GM18858 (cell line): ENCODE measurements at regions not wholly inside any gene's neighbourhood (a gene's known extent, or its start where the extent isn't known, plus 50 kb on each side); places are given as distances from the start of the nearest gene placed in this dataset.

ENCODE experiments used
- ATAC-seq: cut with Tn5 transposase; IDR thresholded peaks from one replicate; pipeline ENCODE4 v1.9.1; 2021; ENCODE audit not compliant: unreplicated experiment

DNA sequence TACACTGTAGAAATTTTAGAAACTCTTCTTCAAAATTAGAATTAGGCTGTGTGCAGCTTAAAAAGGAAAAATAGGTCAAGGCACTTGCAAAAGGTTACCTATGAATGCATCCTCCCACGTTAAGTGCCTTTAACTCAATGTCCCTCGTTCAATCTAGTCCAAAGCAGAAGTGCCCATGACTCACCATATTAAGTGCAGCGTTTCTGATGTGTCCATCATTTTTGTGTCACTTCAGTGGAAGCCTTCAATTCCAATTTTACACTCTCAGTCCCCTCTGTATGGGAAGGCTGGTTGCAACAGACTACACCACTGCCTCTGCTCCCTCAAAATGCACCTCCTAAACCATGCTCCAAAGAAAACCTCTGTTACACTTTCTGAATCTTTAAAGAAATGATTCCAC lies 53.4 kb downstream of the FOXB1 start:
- ATAC-seq = no peak

DNA sequence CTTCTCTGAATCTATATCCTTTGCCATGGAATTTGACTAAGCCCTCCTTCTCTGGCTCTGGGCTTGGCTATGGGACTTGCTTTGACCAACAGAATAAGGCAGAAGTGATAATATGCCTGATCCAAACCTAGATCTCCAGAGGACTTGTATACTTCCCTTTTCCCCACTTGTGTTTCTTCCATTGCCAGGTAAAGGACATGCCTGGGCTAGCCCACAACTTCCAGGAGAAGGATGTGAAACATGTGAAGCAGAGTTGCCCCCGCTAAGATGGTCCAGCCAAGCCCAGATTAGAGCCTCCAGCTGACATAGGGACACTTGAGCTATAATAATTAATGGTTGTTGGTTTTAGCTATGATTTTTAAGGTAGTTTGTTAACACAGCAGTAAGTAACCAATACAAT lies 55.1 kb downstream of the FOXB1 start:
- ATAC-seq = no peak

DNA sequence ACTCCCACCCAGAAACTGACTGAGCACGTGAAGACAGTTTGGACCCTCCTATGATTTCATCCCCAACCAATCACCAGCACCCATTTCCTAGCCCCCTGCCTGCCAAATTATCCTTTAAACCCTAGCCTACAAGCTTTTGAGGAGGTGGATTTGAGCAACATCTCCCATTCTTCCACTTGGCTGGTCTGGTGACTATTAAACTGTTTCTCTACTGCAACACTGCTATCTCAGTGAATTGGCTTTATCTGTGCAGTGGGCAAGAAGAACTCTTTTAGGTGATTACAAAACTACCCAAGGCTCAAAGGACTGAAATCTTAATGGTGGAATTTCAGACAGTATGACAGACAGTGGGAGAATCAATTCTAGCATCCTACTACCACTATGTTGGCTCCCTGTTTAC lies 57.6 kb downstream of the FOXB1 start:
- ATAC-seq = no peak

GRCh38 chr15:60062826-60063225 lies 58.7 kb downstream of the FOXB1 start:
- no peak for ATAC-seq

DNA sequence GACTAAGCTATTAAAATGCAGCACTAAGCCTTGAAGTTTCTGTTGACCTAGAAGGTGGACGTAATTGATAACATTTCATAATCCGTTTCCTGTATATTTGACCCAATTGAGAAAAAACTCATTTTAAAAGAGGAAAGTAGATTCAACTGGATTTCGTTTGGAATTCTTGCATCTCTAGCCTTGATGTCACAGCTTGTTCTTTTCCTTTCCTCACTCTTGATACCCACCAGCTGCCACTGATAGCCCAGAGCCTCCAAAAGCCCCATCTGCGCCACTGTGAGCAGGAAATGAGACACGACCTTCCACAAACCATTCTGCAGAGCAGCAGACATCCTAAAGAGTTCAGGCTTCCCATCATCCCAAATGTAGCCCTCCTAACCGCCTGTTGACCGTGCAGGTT lies 61.8 kb downstream of the FOXB1 start:
- ATAC-seq = no peak

DNA sequence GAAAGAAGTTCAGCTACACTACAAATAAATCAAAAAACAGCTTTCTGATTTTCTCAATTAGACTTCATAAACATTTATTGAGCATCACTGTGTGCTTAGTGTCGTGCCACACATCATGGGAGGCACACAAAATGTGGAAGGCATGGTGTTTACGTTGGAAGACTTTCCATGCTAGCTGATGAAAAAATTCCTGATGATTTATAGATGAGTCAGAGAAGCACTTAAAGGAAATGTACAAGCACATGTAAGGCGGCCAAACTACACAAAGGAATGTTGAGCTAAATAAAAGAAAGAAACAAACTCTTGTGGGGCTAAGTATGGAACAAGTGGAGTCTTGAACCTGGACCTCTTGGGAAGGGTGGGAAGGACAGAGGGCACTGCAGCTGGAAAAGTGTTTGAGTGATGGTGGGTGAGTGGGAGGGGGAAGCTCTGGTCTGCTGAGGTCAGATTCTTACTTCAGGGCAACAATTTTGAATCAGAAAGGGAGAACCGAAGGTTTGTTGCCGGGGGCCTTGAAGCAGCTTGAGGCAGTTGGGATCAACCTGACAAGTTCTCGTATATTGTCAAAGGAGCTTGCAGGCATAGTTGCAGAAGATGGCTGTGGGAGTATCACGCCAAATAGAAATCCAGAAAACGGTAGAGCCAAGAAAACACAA lies 66.9 kb downstream of the FOXB1 start:
- no peak for ATAC-seq

- ATAC-seq = no peak
These were observed 68.8 kb downstream of the FOXB1 start for GRCh38 chr15:60072826-60073465.

GRCh38 chr15:60073466-60073840 lies 69.3 kb downstream of the FOXB1 start:
- no peak for ATAC-seq

- no peak for ATAC-seq
These were observed 70.2 kb downstream of the FOXB1 start for GRCh38 chr15:60074181-60074885.

- no peak for ATAC-seq
These were observed 71.9 kb downstream of the FOXB1 start for GRCh38 chr15:60076045-60076444.

GRCh38 chr15:60076582-60077276 lies 72.6 kb downstream of the FOXB1 start:
- no peak for ATAC-seq

DNA sequence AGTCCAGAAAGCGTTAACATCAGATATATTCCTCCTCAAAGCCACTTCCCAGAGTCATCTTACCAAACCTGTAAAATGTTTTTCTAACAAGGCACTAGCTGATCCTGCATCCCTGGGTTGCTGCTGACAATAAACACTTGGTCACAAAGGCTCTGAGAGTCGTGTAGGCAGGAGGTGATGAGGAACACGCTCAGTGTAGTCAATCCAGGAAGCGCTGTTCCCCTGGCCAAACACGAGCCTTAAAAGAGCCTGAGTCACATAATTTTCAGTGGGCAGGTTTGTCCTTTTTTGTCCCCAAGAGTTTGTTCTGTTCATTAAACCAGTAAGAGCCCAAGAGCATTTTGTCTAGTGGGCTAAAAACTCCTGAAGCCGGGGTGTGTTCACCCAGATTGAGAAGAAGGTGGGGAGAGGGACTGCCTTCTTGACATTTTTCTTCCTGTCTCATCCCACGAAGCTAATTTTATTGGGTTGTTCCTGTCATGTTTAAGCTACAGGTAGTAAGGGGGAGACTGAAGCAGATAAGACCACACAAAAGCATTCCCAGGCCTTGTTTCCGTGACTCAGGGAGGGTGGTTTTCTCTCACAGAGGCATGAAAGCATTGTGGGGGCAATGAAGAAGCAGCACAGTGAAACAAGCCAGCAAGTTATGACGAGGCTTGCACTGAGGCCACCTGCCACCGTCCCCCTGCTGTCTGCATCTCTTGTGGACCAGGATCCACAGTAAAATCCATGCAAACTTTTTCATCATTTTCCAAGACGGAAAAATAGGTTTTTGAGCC lies 73.7 kb downstream of the FOXB1 start:
- no peak for ATAC-seq

DNA sequence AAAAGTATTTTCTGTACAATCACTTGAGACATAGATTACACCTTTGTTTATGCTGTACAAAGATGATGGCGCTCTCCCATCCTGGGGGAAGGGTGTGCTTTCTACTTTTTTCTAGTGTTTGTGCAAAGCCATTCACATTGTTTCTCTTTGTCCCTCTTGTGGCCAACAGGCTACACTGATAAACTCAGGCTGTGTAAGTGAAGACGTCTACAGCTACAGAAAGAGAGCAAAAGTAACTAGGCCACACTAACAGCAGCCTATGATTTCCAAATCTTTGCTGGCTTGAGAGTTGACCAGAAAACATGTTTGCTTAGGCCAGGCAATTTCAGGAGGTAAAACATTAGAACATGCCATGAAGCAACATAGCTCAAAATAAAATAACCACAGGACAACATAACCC lies 75.1 kb downstream of the FOXB1 start:
- ATAC-seq = no peak

DNA sequence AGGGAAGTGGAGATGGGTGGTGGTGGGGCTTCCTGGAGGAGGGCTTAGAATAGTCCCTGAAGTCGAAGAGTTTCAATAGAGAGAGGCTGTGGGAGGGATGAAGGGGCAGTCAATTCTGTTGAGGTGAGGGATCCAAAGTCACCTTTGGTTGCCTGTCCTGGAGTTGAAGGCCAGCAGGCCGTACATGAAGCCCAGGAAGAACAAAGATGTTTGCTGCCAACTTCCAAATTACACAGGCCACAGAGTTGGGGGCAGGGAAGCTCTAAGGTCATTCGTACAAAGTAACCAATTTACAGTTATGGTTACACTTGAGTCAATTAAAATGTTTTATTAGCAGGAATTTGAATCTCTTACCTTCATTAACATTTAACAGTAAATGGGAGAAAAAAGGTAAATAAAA lies 77.9 kb downstream of the FOXB1 start:
- no peak for ATAC-seq

DNA sequence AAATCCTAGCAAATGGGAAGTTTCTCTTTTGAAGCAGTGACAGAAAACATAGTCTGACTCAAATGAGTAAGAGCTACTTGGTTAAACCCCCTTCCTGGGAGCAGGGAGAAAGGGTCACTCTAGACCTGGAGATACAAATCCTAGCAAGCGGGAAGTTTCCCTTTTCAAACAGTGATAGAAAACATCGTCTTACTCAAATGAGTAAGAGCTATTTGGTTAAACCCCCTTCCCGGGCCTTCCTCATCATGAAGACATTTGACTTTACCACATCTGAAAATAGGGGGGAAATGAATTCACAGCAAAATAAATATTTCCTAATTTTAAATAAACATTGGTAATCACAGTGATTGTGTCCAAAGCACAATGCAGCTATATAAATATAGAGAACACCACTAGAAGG lies 79.2 kb downstream of the FOXB1 start:
- ATAC-seq = no peak

GRCh38 chr15:60086681-60087429 lies 82.7 kb downstream of the FOXB1 start:
- no peak for ATAC-seq

GRCh38 chr15:60087561-60087960 lies 83.5 kb downstream of the FOXB1 start:
- ATAC-seq = no peak

GRCh38 chr15:60090747-60091146 lies 86.6 kb downstream of the FOXB1 start:
- no peak for ATAC-seq

GRCh38 chr15:60091157-60091556 lies 87.0 kb downstream of the FOXB1 start:
- no peak for ATAC-seq

DNA sequence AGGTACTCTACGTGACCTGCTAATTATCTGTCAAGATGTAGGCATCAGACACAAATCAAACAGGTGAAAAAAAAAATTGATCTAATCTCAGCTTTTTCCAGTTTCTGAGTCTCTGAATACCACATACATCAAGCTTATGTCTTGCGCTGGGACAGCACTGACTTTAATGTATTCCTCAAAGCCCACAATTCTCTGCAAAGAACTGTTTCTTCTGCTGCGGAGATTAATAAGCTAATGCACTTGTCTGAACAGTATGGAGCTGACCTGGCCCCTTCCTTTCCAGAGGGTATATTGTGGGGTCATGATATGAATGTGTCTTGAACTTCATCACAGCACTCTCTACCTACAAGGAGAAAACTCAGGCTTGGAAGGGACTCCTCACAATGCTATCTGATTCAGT lies 87.8 kb downstream of the FOXB1 start:
- ATAC-seq = no peak
